IMR-90 (cell line): ENCODE measurements at regions not wholly inside any gene's neighbourhood (a gene's known extent, or its start where the extent isn't known, plus 50 kb on each side); places are given as distances from the start of the nearest gene placed in this dataset.

ENCODE experiments used
- ATAC-seq: fragments of 200-7000 bp; cut with Tn5 transposase; 2 replicates; pipeline ENCODE4 v1.9.1; 2020; ENCODE audit warnings: low read depth, mild to moderate bottlenecking, moderate library complexity
- BruUV-seq: library from RNA; stranded (reverse); fragments of 400-500 nt; replicated peaks from 2 replicates; lab custom pipeline; 2021; lab: Mats Ljungman, UMichigan
- CTCF ChIA-PET: fragments of 300-600 bp; formaldehyde crosslinking; extraction: SDS; loops from one replicate; lab custom pipeline; 2021; ENCODE audit warnings: antibody characterized with exemption; lab: Yijun Ruan, JAX
- POLR2A ChIA-PET: fragments of 300-600 bp; sonication (Branson Sonifier 250); formaldehyde crosslinking; loops from one replicate; lab custom pipeline; 2022; ENCODE audit warnings: antibody characterized with exemption; ENCODE audit not compliant: unreplicated experiment; lab: Charles Lee
- DNase-seq: peaks from one replicate; pipeline ENCODE4 v3.0.0; 2013
- H2AFZ ChIP-seq: replicated peaks from 2 replicates; pipeline ENCODE3; 2013; ENCODE audit warnings: low read length, mild to moderate bottlenecking; ENCODE audit not compliant: poor library complexity
- H2AK5ac ChIP-seq: 2 replicates; pipeline ENCODE4 v1.6.1; 2013; ENCODE audit warnings: low read depth, low read length, inconsistent platforms
- H2AK9ac ChIP-seq: replicated peaks from 2 replicates; pipeline ENCODE3; 2013; ENCODE audit warnings: mild to moderate bottlenecking, low read depth, low read length, moderate library complexity; ENCODE audit not compliant: poor library complexity
- H2BK120ac ChIP-seq: 2 replicates; pipeline ENCODE4 v1.6.1; 2013; ENCODE audit warnings: low read depth, low read length, inconsistent platforms
- H2BK15ac ChIP-seq: 3 replicates; pipeline ENCODE4 v1.6.1; 2013; ENCODE audit warnings: low read depth, low read length, inconsistent platforms
- H2BK20ac ChIP-seq: 2 replicates; pipeline ENCODE4 v1.6.1; 2013; ENCODE audit warnings: low read depth, mild to moderate bottlenecking, inconsistent platforms, low read length, moderate library complexity
- H2BK5ac ChIP-seq: 2 replicates; pipeline ENCODE4 v1.6.1; 2013; ENCODE audit warnings: mild to moderate bottlenecking, low read depth, low read length, inconsistent platforms; ENCODE audit not compliant: poor library complexity, severe bottlenecking
- H3K14ac ChIP-seq: replicated peaks from 2 replicates; pipeline ENCODE4 v1.6.1; 2013; ENCODE audit warnings: low read depth, low read length, inconsistent platforms
- H3K18ac ChIP-seq: 2 replicates; pipeline ENCODE4 v1.6.1; 2013; ENCODE audit warnings: low read depth, low read length, control low read depth
- H3K23ac ChIP-seq: 2 replicates; pipeline ENCODE4 v1.6.1; 2013; ENCODE audit warnings: low read depth, low read length, inconsistent platforms
- H3K27ac ChIP-seq: 2 replicates; pipeline ENCODE4 v1.5.1; 2013; ENCODE audit warnings: mild to moderate bottlenecking, control low read depth, low read length; ENCODE audit not compliant: insufficient read depth
- H3K27me3 ChIP-seq: 2 replicates; pipeline ENCODE4 v1.6.1; 2013; ENCODE audit warnings: low read length; ENCODE audit not compliant: control insufficient read depth, insufficient read depth
- H3K36me3 ChIP-seq: 2 replicates; pipeline ENCODE4 v1.6.1; 2013; ENCODE audit warnings: low read length, mixed read lengths; ENCODE audit not compliant: control insufficient read depth, insufficient read depth
- H3K4ac ChIP-seq: 2 replicates; pipeline ENCODE4 v1.6.1; 2013; ENCODE audit warnings: low read depth, low read length, inconsistent platforms
- H3K4me1 ChIP-seq: 2 replicates; pipeline ENCODE4 v1.6.1; 2013; ENCODE audit warnings: low read length, mixed read lengths; ENCODE audit not compliant: control insufficient read depth, insufficient read depth
- H3K4me2 ChIP-seq: 2 replicates; pipeline ENCODE4 v1.6.1; 2013; ENCODE audit warnings: low read depth, mild to moderate bottlenecking, control low read depth, low read length, moderate library complexity
- H3K4me3 ChIP-seq: 2 replicates; pipeline ENCODE4 v1.5.1; 2013; ENCODE audit warnings: low read depth, mild to moderate bottlenecking, control low read depth, low read length, moderate library complexity; ENCODE audit not compliant: insufficient read depth
- H3K56ac ChIP-seq: 2 replicates; pipeline ENCODE4 v1.6.1; 2013; ENCODE audit warnings: low read length, inconsistent platforms; ENCODE audit not compliant: insufficient read depth; ENCODE audit errors: extremely low read depth
- H3K79me1 ChIP-seq, 2 experiments: 2 replicates each; pipeline ENCODE4 v1.6.1; 2013; ENCODE audit warnings: low read length in 2 of 2, inconsistent platforms in 1 of 2, low read depth in 1 of 2
- H3K9ac ChIP-seq: 2 replicates; pipeline ENCODE4 v1.6.1; 2013; ENCODE audit warnings: low read depth, low read length, control low read depth
- H3K9me1 ChIP-seq: 2 replicates; pipeline ENCODE4 v1.6.1; 2013; ENCODE audit warnings: low read length, inconsistent platforms; ENCODE audit not compliant: insufficient read depth
- H3K9me3 ChIP-seq: 2 replicates; pipeline ENCODE4 v1.6.1; 2013; ENCODE audit warnings: low read length; ENCODE audit not compliant: control insufficient read depth, insufficient read depth
- H4K20me1 ChIP-seq: 2 replicates; pipeline ENCODE4 v1.6.1; 2013; ENCODE audit warnings: low read length, inconsistent platforms; ENCODE audit not compliant: insufficient read depth
- H4K5ac ChIP-seq: 2 replicates; pipeline ENCODE4 v1.6.1; 2013; ENCODE audit warnings: mild to moderate bottlenecking, low read depth, low read length, control low read depth
- H4K8ac ChIP-seq, 2 experiments: 2 replicates each; pipeline ENCODE4 v1.6.1; 2013; ENCODE audit warnings: low read depth in 2 of 2, low read length in 2 of 2, control low read depth in 1 of 2, inconsistent platforms in 1 of 2
- H4K91ac ChIP-seq: 2 replicates; pipeline ENCODE4 v1.6.1; 2013; ENCODE audit warnings: low read depth, low read length, inconsistent platforms; ENCODE audit not compliant: insufficient read depth
- CEBPB ChIP-seq: IDR thresholded peaks from 2 replicates; pipeline ENCODE4 v1.6.1; 2012; ENCODE audit warnings: low read depth, low read length, improper control_type of control experiment
- CHD1 ChIP-seq: IDR thresholded peaks from 2 replicates; pipeline ENCODE4 v1.6.1; 2012; ENCODE audit warnings: low read depth, low read length, improper control_type of control experiment
- FOS ChIP-seq: fragments of 150-350 bp; IDR thresholded peaks from 2 replicates; pipeline ENCODE4 v1.6.1; 2016; ENCODE audit warnings: low read depth, low read length
- MAFK ChIP-seq: IDR thresholded peaks from 2 replicates; pipeline ENCODE4 v1.6.1; 2012; ENCODE audit warnings: low read depth, low read length, improper control_type of control experiment
- MAZ ChIP-seq: IDR thresholded peaks from 2 replicates; pipeline ENCODE4 v1.6.1; 2012; ENCODE audit warnings: low read depth, mild to moderate bottlenecking, low read length, improper control_type of control experiment, moderate library complexity, borderline replicate concordance
- MXI1 ChIP-seq: IDR thresholded peaks from 2 replicates; pipeline ENCODE4 v1.6.1; 2012; ENCODE audit warnings: low read depth, mild to moderate bottlenecking, low read length, moderate library complexity, borderline replicate concordance
- NFE2L2 ChIP-seq: fragments of 150-350 bp; IDR thresholded peaks from 2 replicates; pipeline ENCODE4 v1.6.1; 2016; ENCODE audit warnings: low read depth, mild to moderate bottlenecking, low read length
- POLR2A ChIP-seq: IDR thresholded peaks from 2 replicates; pipeline ENCODE4 v1.6.1; 2012; ENCODE audit warnings: mild to moderate bottlenecking, low read depth, low read length
- RAD21 ChIP-seq: IDR thresholded peaks from 2 replicates; pipeline ENCODE4 v1.6.1; 2012; ENCODE audit warnings: low read length, improper control_type of control experiment
- RFX5 ChIP-seq: IDR thresholded peaks from 2 replicates; pipeline ENCODE4 v1.8.0; 2012; ENCODE audit warnings: low read depth, mild to moderate bottlenecking, low read length, moderate library complexity
- SMC3 ChIP-seq: fragments of 150-350 bp; IDR thresholded peaks from 2 replicates; pipeline ENCODE4 v1.6.1; 2016; ENCODE audit warnings: low read depth, mild to moderate bottlenecking, antibody characterized with exemption, low read length, moderate library complexity
- dilution Hi-C: fragments of 300-500 bp; cut with HindIII; formaldehyde crosslinking; loops from one replicate; pipeline ENCODE4 v1.14.3; 2018; ENCODE audit warnings: low sequenced_read_pairs; ENCODE audit not compliant: unreplicated experiment
- in situ Hi-C: fragments of 300-500 bp; cut with MboI; formaldehyde crosslinking; loops from 3 replicates; pipeline ENCODE4 v1.14.3; 2019; ENCODE audit warnings: low sequenced_read_pairs, inconsistent platforms, mixed read lengths
- intact Hi-C: fragments of 100-400 bp; cut with micrococcal nuclease; formaldehyde crosslinking; loops from 2 replicates; pipeline ENCODE4 v1.10.0; 2022
- TF ChIP-seq, protein P1 (sequence below): conservative IDR thresholded peaks from 2 replicates; pipeline ENCODE4 v1.5.1; 2012; ENCODE audit warnings: mild to moderate bottlenecking, low read depth, low read length, improper control_type of control experiment
- TF ChIP-seq, protein P2 (sequence below): fragments of 150-350 bp; IDR thresholded peaks from 2 replicates; pipeline ENCODE4 v1.6.1; 2017; ENCODE audit warnings: mild to moderate bottlenecking, antibody characterized with exemption, low read length, low read depth

DNA sequence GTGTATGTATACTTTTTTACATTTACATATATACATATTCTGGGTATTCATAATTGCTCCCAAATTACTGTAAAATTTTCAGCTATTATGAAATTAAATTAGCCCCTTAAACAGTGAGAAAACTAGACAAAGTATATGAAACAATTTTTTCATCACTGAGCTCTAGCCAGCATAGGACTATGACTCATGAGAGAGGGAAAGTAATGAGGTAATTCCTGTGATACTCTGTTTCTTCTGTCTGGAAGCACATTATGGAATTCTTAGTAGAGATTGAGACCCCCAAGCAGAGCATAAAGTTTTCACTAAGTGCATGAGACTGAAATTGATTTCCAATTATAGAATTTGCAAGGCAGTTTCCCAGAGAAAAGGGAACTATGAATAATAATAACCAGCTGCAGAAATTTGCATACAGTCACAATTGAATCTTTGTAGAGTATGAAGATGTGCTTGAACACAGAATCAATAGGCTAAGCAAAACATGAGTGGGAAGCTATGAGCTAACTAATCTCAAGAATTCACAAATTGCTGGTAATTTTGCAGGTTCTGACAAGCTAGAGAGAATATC lies 779.3 kb downstream of the ARAP2 start:
- Histone ChIP-seq H4K91ac (no peak overlapping the region), H4K8ac (no peak overlapping the region), H3K14ac (no peak overlapping the region), H2AK9ac (no peak overlapping the region), H3K4me3 (no peak overlapping the region), H3K27me3 (no peaks in the 10 kb centered on the region), H3K4me2 (no peak overlapping the region), H3K56ac (no peak overlapping the region), H3K4ac (no peak overlapping the region), H4K20me1 (no peaks in the 10 kb centered on the region), H2AK5ac (no peak overlapping the region), H2BK5ac (no peak overlapping the region), H3K9me1 (no peaks in the 10 kb centered on the region), H2AFZ (no peak overlapping the region), H3K36me3 (no peaks in the 10 kb centered on the region), H3K27ac (no peak overlapping the region), H3K18ac (no peak overlapping the region), H3K23ac (no peak overlapping the region), H3K4me1 (no peaks in the 10 kb centered on the region), H2BK120ac (no peak overlapping the region), H2BK15ac (no peak overlapping the region), H3K9ac (no peak overlapping the region), H4K5ac (no peak overlapping the region), H2BK20ac (no peak overlapping the region), H3K79me1 (no peaks in the 10 kb centered on the region), H3K9me3 (peaks cover 17% of the 10 kb centered on the region)
- TF ChIP-seq, protein P1, sequence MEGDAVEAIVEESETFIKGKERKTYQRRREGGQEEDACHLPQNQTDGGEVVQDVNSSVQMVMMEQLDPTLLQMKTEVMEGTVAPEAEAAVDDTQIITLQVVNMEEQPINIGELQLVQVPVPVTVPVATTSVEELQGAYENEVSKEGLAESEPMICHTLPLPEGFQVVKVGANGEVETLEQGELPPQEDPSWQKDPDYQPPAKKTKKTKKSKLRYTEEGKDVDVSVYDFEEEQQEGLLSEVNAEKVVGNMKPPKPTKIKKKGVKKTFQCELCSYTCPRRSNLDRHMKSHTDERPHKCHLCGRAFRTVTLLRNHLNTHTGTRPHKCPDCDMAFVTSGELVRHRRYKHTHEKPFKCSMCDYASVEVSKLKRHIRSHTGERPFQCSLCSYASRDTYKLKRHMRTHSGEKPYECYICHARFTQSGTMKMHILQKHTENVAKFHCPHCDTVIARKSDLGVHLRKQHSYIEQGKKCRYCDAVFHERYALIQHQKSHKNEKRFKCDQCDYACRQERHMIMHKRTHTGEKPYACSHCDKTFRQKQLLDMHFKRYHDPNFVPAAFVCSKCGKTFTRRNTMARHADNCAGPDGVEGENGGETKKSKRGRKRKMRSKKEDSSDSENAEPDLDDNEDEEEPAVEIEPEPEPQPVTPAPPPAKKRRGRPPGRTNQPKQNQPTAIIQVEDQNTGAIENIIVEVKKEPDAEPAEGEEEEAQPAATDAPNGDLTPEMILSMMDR: no peak
- TF ChIP-seq CEBPB (no peak), NFE2L2 (no peak), RAD21 (no peak), POLR2A (no peak), CHD1 (no peak), FOS (no peak), RFX5 (no peak), MXI1 (no peak), MAFK (no peak), SMC3 (no peak), MAZ (no peak)
- TF ChIP-seq, protein P2, sequence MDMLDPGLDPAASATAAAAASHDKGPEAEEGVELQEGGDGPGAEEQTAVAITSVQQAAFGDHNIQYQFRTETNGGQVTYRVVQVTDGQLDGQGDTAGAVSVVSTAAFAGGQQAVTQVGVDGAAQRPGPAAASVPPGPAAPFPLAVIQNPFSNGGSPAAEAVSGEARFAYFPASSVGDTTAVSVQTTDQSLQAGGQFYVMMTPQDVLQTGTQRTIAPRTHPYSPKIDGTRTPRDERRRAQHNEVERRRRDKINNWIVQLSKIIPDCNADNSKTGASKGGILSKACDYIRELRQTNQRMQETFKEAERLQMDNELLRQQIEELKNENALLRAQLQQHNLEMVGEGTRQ: no peak
- DNase-seq (no peak), ATAC-seq (no peak)
- in situ Hi-C loops (no loop called here), intact Hi-C loops (no loop called here), dilution Hi-C loops (no loop called here)
- POLR2A ChIA-PET: no interaction called here
- BruUV-seq: no TSS peak
- CTCF ChIA-PET: no interaction called here
